ENCODE measurements at regions not wholly inside any gene's neighbourhood (a gene's known extent, or its start where the extent isn't known, plus 50 kb on each side); places are given as distances from the start of the nearest gene placed in this dataset.

DNA sequence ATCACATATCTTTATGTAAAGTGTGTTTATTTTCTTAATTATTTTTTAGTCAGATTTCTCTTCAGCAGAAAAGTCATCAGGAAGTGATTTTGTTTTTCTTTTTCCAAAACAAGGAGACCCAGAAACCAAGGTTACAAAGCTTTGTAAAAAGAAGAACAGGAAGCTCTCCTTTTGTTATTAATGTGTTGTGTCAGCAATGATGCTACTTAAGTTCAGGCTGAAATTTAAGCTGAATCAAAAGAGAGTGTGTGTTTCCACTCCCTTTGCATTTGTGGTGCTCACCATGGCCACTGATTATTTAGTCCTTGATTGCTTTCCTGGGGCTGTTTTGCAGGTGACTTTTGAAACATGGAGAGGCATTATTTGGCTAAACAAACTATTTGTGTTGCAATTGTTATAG, 155.3 kb upstream of the ATP2B1 start:
- Histone ChIP-seq H2AFZ (ENCODE audit: low read depth, low read length) (no peak overlapping the region), H3K27ac (ENCODE audit: low read length) (no peak overlapping the region)

DNA sequence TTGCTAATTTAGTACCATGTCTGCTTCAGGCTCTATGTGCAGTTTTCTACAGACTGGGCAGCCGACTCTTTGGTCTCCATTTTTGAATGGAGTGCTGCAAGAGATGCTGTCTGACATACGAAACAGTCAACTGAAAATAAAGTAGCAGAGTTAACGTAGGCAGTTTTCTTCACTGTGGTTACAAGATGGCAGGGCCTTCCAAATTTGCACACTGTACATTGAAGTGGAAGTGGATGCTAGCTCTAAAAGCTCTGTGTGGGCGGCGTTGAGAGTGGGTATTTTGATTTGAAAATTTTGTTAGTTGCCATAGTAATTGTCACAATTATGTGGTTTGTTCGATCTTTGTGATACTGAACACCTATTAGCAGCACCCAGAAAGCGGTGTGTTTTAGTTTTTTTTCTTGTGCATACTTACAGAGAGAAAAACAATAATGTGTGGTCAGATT, 154.9 kb upstream of the ATP2B1 start:
- Histone ChIP-seq H3K27ac (ENCODE audit: low read length) (no peak overlapping the region), H3K4me2 (ENCODE audit: low read length) (no peak overlapping the region), H3K4me3 (ENCODE audit: low read length) (no peak overlapping the region), H3F3A (ENCODE audit: insufficient read depth, low read length, poor library complexity, severe bottlenecking) (no peaks in the 10 kb centered on the region), H3K27me3 (ENCODE audit: insufficient read depth, low read depth, low read length) (no peaks in the 10 kb centered on the region), H3K9me2 (ENCODE audit: insufficient read depth, low read length) (no peaks in the 10 kb centered on the region), H3K9ac (ENCODE audit: low read length) (no peak overlapping the region), H2AFZ (ENCODE audit: low read depth, low read length) (no peak overlapping the region), H3K36me3 (ENCODE audit: insufficient read depth, low read length) (no peaks in the 10 kb centered on the region), H4K20me1 (ENCODE audit: insufficient read depth) (no peaks in the 10 kb centered on the region), H3K9me3 (ENCODE audit: low read length) (no peaks in the 10 kb centered on the region), H3K79me2 (replicated peaks; ENCODE audit: insufficient read depth, low read length) (no peaks in the 10 kb centered on the region)
- TF ChIP-seq TAF1 (IDR thresholded peaks at IDR 0.05; ENCODE audit: low read depth), result no peak
- TF ChIP-seq, protein P1, sequence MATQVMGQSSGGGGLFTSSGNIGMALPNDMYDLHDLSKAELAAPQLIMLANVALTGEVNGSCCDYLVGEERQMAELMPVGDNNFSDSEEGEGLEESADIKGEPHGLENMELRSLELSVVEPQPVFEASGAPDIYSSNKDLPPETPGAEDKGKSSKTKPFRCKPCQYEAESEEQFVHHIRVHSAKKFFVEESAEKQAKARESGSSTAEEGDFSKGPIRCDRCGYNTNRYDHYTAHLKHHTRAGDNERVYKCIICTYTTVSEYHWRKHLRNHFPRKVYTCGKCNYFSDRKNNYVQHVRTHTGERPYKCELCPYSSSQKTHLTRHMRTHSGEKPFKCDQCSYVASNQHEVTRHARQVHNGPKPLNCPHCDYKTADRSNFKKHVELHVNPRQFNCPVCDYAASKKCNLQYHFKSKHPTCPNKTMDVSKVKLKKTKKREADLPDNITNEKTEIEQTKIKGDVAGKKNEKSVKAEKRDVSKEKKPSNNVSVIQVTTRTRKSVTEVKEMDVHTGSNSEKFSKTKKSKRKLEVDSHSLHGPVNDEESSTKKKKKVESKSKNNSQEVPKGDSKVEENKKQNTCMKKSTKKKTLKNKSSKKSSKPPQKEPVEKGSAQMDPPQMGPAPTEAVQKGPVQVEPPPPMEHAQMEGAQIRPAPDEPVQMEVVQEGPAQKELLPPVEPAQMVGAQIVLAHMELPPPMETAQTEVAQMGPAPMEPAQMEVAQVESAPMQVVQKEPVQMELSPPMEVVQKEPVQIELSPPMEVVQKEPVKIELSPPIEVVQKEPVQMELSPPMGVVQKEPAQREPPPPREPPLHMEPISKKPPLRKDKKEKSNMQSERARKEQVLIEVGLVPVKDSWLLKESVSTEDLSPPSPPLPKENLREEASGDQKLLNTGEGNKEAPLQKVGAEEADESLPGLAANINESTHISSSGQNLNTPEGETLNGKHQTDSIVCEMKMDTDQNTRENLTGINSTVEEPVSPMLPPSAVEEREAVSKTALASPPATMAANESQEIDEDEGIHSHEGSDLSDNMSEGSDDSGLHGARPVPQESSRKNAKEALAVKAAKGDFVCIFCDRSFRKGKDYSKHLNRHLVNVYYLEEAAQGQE (IDR thresholded peaks at IDR 0.05; ENCODE audit: borderline replicate concordance), result no peak
- TF ChIP-seq EP300 (conservative IDR thresholded peaks at IDR 0.05; ENCODE audit: poor library complexity, severe bottlenecking), result no peak
- no peak for TF ChIP-seq SMC3 (conservative IDR thresholded peaks at IDR 0.05; ENCODE audit: poor library complexity)
- no peak for TF ChIP-seq RAD21 (conservative IDR thresholded peaks at IDR 0.05)
- TF ChIP-seq POLR2AphosphoS5 (IDR thresholded peaks at IDR 0.05), result no peak
- no peak for TF ChIP-seq CTCF (IDR thresholded peaks at IDR 0.05; ENCODE audit: poor library complexity, severe bottlenecking)
- no peak for TF ChIP-seq MXI1 (conservative IDR thresholded peaks at IDR 0.05; ENCODE audit: poor library complexity, severe bottlenecking)
- TF ChIP-seq EZH2 (IDR thresholded peaks at IDR 0.05; ENCODE audit: borderline replicate concordance, insufficient read depth, low read length, poor library complexity, severe bottlenecking), result no peak

More for the DNA sequence above, 155.3 kb upstream of the ATP2B1 start:
- no peaks in the 10 kb centered on the region for H3K27me3 ChIP-seq (ENCODE audit: insufficient read depth, low read depth, low read length)
- H3K36me3 ChIP-seq (ENCODE audit: insufficient read depth, low read length), result no peaks in the 10 kb centered on the region
- no peaks in the 10 kb centered on the region for H3K9me2 ChIP-seq (ENCODE audit: insufficient read depth, low read length)
- TF ChIP-seq SMC3 (conservative IDR thresholded peaks at IDR 0.05; ENCODE audit: poor library complexity) (no peak), MXI1 (conservative IDR thresholded peaks at IDR 0.05; ENCODE audit: poor library complexity, severe bottlenecking) (no peak), POLR2AphosphoS5 (IDR thresholded peaks at IDR 0.05) (no peak), CTCF (IDR thresholded peaks at IDR 0.05; ENCODE audit: poor library complexity, severe bottlenecking) (no peak), TAF1 (IDR thresholded peaks at IDR 0.05; ENCODE audit: low read depth) (no peak), EP300 (conservative IDR thresholded peaks at IDR 0.05; ENCODE audit: poor library complexity, severe bottlenecking) (no peak), EZH2 (IDR thresholded peaks at IDR 0.05; ENCODE audit: borderline replicate concordance, insufficient read depth, low read length, poor library complexity, severe bottlenecking) (no peak), RAD21 (conservative IDR thresholded peaks at IDR 0.05) (no peak)
- TF ChIP-seq, protein P1 (IDR thresholded peaks at IDR 0.05; ENCODE audit: borderline replicate concordance), result no peak
- H3K9ac ChIP-seq (ENCODE audit: low read length), result no peak overlapping the region
- no peaks in the 10 kb centered on the region for H3F3A ChIP-seq (ENCODE audit: insufficient read depth, low read length, poor library complexity, severe bottlenecking)
- H3K79me2 ChIP-seq (replicated peaks; ENCODE audit: insufficient read depth, low read length), result no peaks in the 10 kb centered on the region
- H4K20me1 ChIP-seq (ENCODE audit: insufficient read depth), result no peaks in the 10 kb centered on the region
- no peak overlapping the region for H3K4me3 ChIP-seq (ENCODE audit: low read length)
- H3K4me2 ChIP-seq (ENCODE audit: low read length), result no peak overlapping the region
- H3K9me3 ChIP-seq (ENCODE audit: low read length), result no peaks in the 10 kb centered on the region

Data from neural cell (in vitro differentiated cells).